Ascending aorta (tissue), 2 donors: ENCODE measurements at regions not wholly inside any gene's neighbourhood (a gene's known extent, or its start where the extent isn't known, plus 50 kb on each side); places are given as distances from the start of the nearest gene placed in this dataset.
"Not testable (repeated sequence)": the region's sequence is repeated elsewhere in the genome, so short reads cannot be mapped to it uniquely, and the experiment has no call there.

Source experiments
- DNase-seq, 2 donors: peaks; one replicate each; pipeline ENCODE4 v3.0.0-alpha.2; 2019; ENCODE audit warnings: low spot score in 2 of 2
- H3K27ac ChIP-seq, 2 donors: fragments of 200-600 bp; sonication (generic); one replicate each; pipeline ENCODE4 v1.5.1; 2016 to 2017; ENCODE audit warnings: mild to moderate bottlenecking in 1 of 2
- H3K27me3 ChIP-seq: fragments of 200-600 bp; sonication (generic); one replicate; pipeline ENCODE4 v1.5.1; 2017
- H3K36me3 ChIP-seq, 2 donors: fragments of 200-600 bp; sonication (generic); one replicate each; pipeline ENCODE4 v1.5.1; 2016
- H3K4me1 ChIP-seq, 2 donors: fragments of 200-600 bp; sonication (generic); one replicate each; pipeline ENCODE4 v1.5.1; 2016 to 2017; ENCODE audit warnings: mild to moderate bottlenecking in 1 of 2
- H3K4me3 ChIP-seq, 2 donors: fragments of 200-600 bp; sonication (generic); one replicate each; pipeline ENCODE4 v1.5.1; 2016 to 2017; ENCODE audit warnings: mild to moderate bottlenecking in 1 of 2
- H3K9me3 ChIP-seq, 2 donors: fragments of 200-600 bp; sonication (generic); one replicate each; pipeline ENCODE4 v1.5.1; 2016
- CTCF ChIP-seq, 3 experiments: fragments of 200-600 bp in 2 of 3; fragments of 450-650 bp in 1 of 3; sonication (generic) in 2 of 3; IDR thresholded peaks; one replicate each; pipeline ENCODE4 v1.5.1; 2016 to 2019; ENCODE audit warnings: antibody characterized with exemption in 3 of 3, mild to moderate bottlenecking in 1 of 3, moderate library complexity in 1 of 3
- intact Hi-C: fragments of 100-400 bp; cut with DNase I; formaldehyde crosslinking; loops from one replicate; pipeline ENCODE4 v1.15.1; 2023

DNA sequence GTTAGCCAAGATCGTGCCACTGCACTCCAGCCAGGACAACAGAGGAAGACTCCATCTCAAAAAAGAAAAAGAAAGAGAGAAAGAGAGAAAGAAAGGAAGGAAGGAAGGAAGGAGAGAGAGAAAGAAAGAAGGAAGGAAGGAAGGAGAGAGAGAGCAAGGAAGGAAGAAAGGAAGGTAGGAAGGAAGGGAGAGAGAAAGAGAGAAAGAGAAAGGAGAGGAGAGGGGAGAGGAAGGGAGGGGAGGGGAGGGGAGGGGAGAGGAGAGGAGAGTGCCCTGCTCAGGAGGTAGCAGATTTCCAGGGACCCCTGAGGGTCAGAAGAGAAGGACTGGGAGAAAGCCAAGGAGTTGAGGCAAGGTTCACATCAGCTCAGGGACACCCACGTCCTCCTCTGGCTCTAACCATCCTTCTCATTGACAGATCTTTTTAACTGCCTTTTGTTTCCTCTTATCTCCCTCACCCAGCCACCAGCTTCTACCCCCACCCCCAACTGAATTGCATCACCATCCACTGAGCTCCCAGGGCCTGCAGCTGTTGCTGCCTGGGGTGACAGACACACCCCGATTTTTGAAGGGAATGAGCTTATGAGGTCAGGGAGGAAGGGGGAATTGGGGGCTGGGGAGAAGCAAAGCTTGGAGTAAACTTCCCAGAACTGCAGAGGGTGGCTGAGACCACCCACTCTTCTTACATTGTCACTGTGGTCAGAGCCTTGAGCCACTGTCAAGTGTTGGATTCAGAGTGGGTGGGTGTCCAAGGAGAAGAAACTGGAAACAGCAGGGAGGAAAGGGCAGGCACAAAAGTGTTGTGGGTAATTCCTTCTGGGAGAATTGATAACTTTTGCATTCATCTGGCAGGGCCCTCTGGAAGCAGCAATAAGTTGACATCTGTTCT, 91.6 kb downstream of the GLUL start:
- intact Hi-C loops, result no loop called here
- peak in 1 of 2 donors; percentile 66 for DNase-seq

GRCh38 chr1:182299054-182299727, 92.4 kb downstream of the GLUL start:
- H3K27ac ChIP-seq, H3K27me3 ChIP-seq, H3K36me3 ChIP-seq, H3K4me3 ChIP-seq, H3K4me1 ChIP-seq, H3K9me3 ChIP-seq, DNase-seq, intact Hi-C loops: not testable (repeated sequence)

More for the DNA sequence above, 91.6 kb downstream of the GLUL start:
- no peaks in the 10 kb centered on the region for H3K36me3 ChIP-seq
- H3K27ac ChIP-seq, result no peak overlapping the region
- no peak for TF ChIP-seq CTCF (IDR thresholded peaks at IDR 0.05)
- no peak overlapping the region for H3K4me3 ChIP-seq
- H3K4me1 ChIP-seq, result peaks cover 0 to 3% of the 10 kb centered on the region in 2 donors
- H3K9me3 ChIP-seq, result no peaks in the 10 kb centered on the region
- no peaks in the 10 kb centered on the region for H3K27me3 ChIP-seq

GRCh38 chr1:182297335-182297734, 94.3 kb downstream of the GLUL start:
- Histone ChIP-seq H3K27ac (no peak overlapping the region), H3K36me3 (no peaks in the 10 kb centered on the region), H3K4me1 (peaks cover 0 to 3% of the 10 kb centered on the region in 2 donors), H3K27me3 (no peaks in the 10 kb centered on the region), H3K9me3 (no peaks in the 10 kb centered on the region), H3K4me3 (no peak overlapping the region)
- no peak for DNase-seq
- TF ChIP-seq CTCF (IDR thresholded peaks at IDR 0.05), result no peak
- intact Hi-C loops, result no loop called here

DNA sequence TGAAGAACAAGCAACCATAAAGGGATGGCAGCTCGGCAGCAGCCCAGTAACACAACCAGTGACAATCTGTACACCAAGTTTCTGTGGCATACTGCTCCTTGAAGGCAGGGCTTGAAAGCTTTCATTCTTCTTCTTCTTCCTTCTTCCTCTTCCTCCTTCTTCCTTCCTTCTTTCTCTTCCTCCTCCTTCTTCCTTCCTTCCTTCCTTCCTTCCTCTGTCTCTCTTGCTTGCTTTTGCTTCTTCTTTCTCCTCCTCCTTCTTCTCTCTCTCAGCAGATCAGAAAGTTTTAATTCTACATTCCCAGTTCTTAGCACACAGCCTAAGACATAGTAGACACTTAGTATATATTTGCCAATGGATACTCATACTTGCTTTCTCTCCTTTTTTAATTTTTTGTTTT, 95.9 kb downstream of the GLUL start:
- Histone ChIP-seq H3K4me3 (no peak overlapping the region), H3K36me3 (no peaks in the 10 kb centered on the region), H3K9me3 (no peaks in the 10 kb centered on the region), H3K27me3 (no peaks in the 10 kb centered on the region), H3K27ac (no peak overlapping the region), H3K4me1 (peaks cover 0 to 4% of the 10 kb centered on the region in 2 donors)
- no peak for TF ChIP-seq CTCF (IDR thresholded peaks at IDR 0.05)
- DNase-seq, result no peak
- intact Hi-C loops, result no loop called here

DNA sequence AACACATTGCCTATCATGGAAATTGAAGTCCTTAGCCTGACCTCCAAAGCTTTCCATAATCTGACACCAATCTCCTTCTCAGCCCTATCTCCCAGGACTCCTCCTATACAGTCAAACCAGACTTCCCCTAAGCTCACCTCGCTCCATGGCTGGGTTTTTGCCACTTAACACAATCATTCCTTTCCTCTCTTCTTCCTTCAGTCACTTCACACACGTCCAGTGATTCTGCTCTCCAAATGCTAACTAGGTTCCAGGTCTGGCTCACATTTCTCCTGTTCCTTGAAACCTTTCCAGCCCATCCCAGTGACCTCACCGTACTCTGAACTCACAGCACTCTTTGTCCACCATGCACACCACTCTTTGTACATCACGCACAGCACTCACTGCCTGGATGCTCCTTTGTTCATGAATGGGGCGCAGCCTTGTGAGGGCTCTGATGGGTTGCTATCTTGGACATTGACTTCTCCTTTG, 98.4 kb downstream of the GLUL start:
- H3K36me3 ChIP-seq, result no peaks in the 10 kb centered on the region
- intact Hi-C loops, result loop anchor here (5.0 kb wide), 3 partner anchors 54 to 151 kb away; no protein-coding TSS in a partner anchor
- TF ChIP-seq CTCF (IDR thresholded peaks at IDR 0.05), result no peak
- H3K9me3 ChIP-seq, result no peaks in the 10 kb centered on the region
- no peak overlapping the region for H3K27ac ChIP-seq
- no peak for DNase-seq
- peaks cover 0 to 25% of the 10 kb centered on the region in 2 donors for H3K4me1 ChIP-seq
- H3K27me3 ChIP-seq, result no peaks in the 10 kb centered on the region
- H3K4me3 ChIP-seq, result no peak overlapping the region
